Right lobe of liver (tissue), 4 donors: ENCODE measurements at regions not wholly inside any gene's neighbourhood (a gene's known extent, or its start where the extent isn't known, plus 50 kb on each side); places are given as distances from the start of the nearest gene placed in this dataset.

Experiments used
- POLR2A ChIP-seq: fragments of 450-650 bp; IDR thresholded peaks from one replicate; pipeline ENCODE4 v1.6.1; 2017; ENCODE audit warnings: antibody characterized with exemption, mild to moderate bottlenecking
- TF ChIP-seq, protein P1 (sequence below), 4 donors: fragments of 200-600 bp in 3 of 4; fragments of 450-650 bp in 1 of 4; IDR thresholded peaks; one replicate each; pipeline versions ENCODE4 v1.5.1 to v1.8.0; 2016 to 2022; ENCODE audit warnings: antibody characterized with exemption in 4 of 4, mild to moderate bottlenecking in 2 of 4
- donor health status: DM: no; HTN: no; CAD: no.
- donor health status: DM: no; HTN: no; CAD: no.
- donor health status: DM: no; HTN: yes; CAD: no.

DNA sequence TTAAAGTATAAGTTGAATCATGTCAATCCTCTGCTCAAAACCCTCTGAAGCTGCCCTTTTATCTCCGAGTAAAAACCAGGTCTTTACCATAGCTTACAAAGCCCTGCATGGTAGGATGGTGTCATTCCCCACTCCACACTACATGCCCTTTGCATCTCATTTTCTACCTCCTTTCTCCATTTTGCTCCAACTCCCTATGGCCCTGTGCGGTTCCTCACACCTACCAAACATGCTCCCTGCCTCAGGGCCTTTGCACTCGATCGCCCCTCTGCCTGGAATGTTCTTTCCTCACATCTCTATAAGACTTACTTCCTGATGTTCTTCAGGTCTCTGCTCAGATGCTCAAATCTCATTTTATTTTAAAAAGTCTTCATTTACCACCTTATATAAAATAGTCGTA, 80.7 kb downstream of the MYL12B start:
- TF ChIP-seq, protein P1, sequence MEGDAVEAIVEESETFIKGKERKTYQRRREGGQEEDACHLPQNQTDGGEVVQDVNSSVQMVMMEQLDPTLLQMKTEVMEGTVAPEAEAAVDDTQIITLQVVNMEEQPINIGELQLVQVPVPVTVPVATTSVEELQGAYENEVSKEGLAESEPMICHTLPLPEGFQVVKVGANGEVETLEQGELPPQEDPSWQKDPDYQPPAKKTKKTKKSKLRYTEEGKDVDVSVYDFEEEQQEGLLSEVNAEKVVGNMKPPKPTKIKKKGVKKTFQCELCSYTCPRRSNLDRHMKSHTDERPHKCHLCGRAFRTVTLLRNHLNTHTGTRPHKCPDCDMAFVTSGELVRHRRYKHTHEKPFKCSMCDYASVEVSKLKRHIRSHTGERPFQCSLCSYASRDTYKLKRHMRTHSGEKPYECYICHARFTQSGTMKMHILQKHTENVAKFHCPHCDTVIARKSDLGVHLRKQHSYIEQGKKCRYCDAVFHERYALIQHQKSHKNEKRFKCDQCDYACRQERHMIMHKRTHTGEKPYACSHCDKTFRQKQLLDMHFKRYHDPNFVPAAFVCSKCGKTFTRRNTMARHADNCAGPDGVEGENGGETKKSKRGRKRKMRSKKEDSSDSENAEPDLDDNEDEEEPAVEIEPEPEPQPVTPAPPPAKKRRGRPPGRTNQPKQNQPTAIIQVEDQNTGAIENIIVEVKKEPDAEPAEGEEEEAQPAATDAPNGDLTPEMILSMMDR (IDR thresholded peaks at IDR 0.05): no peak
- no peak for TF ChIP-seq POLR2A
